ENCODE measurements at regions not wholly inside any gene's neighbourhood (a gene's known extent, or its start where the extent isn't known, plus 50 kb on each side); places are given as distances from the start of the nearest gene placed in this dataset.

DNA sequence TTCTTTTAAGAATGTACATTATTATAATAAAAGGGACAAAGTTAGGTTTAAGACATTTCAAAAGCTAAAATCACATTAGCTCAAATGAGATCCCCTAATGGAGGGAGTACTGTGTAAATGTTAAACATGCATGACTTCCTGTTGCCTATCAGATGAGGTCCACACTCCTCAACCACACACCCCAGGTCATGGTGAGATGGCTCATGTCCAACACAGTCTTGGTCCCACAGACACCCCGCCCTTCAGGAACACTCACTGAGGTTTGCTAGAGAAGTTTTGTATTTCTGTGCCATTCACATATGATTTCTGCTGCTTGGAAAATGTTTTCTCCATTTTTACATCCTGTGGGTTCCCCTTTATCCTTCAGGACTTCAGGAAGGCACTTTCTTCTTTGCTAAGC, 491.0 kb downstream of the SOX11 start:
- TF ChIP-seq YY1 (IDR thresholded peaks at IDR 0.05; ENCODE audit: insufficient read depth, insufficient read length), result no peak
- no peak for TF ChIP-seq ZNF274 (IDR thresholded peaks at IDR 0.05; ENCODE audit: low read depth, low read length)

Measured in NT2/D1 (cell line).